ENCODE measurements at regions not wholly inside any gene's neighbourhood (a gene's known extent, or its start where the extent isn't known, plus 50 kb on each side); places are given as distances from the start of the nearest gene placed in this dataset.

DNA sequence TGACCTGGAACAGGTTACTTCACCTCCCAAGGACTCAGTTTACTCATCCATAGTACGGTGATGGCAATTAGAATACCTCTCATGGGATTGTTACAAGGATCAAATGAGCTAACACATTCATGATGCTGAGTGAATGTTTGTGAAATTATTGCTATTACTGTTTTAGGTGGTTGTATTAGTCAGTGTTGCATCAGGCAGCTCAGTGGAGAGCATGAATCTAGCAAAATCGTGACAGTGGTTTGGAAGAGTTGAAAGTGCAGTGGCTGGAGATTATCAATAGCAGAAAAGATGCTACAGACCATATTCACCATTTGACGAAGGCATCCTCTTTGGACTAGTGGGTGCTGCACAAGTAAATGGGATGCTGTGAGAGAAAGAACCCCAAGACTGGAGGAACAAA lies 50.4 kb upstream of the CTNNBL1 start:
- DNase-seq (ENCODE audit: low read depth in 2 of 2): no peak

DNA sequence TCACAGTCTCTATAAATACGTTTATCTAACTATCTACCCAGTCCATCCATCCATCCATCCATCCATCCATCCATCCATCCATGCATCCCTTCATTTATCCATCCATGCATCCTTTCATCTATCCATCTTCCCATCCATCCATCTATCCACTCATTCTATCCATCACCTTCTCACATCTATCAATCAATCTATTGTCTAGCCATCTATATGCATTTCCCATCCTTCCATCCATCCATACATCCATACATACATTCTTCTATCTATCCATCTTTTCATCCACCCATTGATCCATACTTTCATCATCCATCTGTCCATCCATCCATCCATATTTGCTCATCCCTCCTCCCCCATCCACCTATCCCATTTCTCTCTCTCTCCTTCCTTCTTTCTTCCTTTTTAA lies 51.6 kb upstream of the CTNNBL1 start:
- DNase-seq (ENCODE audit: low read depth in 2 of 2): no peak

DNA sequence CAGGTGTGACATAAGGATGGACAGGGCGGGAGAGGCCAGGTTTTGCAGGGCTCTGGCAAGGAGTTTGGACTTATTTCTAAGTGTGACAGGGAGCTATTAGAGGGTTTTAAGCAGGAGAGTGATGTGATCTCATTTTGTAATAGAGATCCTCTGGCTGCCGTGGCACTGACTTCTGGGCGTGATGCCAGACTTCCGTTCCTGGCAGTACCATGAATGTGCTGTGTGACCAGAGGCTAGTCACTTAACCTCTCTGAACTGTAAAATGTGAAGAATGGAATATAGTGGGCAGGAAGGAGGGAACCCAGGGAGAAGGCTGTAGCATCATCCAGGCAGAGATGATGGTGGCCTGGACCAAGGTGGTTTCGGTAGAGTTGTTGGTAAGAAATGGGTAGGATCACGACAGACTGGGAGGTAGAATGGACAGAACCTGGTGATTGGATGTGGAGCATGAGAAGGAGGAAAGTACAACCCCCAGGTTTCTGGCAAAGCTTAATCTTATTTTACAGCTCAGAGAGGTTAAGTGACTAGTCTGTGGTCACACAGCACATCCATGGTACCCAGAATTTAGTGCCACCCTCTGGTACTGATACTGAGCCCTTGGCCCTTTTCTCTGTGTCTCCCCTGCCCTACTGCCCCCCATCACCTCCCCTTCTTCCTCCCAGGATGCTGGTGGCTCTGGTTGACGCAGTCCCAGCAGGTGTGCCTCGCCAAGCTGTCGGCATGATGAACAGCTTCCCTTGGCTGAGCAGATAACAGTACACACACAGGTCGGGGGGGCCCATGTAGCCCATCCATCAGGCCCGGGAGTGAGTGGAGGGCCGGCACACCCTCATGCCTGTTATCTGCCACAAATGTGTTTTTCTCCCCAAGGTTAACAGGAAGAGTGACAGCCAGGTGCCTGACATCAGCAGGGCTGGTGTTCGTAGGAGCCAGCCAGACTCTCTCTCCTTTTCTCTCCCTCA lies 52.9 kb upstream of the CTNNBL1 start:
- no peak for DNase-seq (ENCODE audit: low read depth in 2 of 2)

DNA sequence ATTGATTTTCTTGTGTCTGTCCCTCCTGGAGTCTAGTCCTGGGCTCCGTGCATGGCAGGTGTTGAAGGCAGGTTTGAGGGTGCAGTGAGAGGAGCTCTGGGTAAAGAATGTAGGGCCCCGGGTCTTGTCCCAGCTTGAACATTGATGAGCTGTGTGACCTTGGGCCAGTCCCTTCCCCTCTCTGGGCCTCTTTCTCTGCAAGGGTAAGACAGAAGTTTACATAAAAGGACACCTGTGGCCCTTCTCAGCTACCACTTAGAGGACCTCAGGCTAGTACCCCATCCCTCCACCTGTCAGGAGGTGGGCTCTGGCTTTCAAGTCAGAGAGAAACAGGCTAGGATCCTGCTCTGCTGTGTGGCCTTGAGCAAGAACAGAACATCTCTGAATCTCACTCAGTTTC lies 55.3 kb upstream of the CTNNBL1 start:
- no peak for DNase-seq (ENCODE audit: low read depth in 2 of 2)

DNA sequence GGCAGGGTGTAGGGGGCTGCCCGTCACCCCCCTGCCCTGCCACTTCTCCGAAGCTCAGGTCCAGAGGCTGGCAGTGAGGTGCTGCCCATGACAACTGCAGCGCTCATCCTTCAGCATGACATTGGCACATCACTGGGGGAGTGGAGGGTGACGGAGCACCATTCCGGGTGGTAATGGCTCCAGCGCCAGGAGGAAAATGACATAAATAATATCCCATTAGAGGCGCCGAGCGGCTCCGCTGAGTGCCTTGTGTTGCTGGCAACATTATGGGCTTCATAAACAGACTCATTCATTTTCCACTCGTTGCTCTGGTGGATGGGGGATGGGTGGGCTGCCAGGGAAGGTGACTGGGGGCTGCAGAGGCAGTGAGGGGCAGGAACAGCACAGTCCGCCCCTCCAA lies 56.9 kb upstream of the CTNNBL1 start:
- DNase-seq (ENCODE audit: low read depth in 2 of 2): no peak

DNA sequence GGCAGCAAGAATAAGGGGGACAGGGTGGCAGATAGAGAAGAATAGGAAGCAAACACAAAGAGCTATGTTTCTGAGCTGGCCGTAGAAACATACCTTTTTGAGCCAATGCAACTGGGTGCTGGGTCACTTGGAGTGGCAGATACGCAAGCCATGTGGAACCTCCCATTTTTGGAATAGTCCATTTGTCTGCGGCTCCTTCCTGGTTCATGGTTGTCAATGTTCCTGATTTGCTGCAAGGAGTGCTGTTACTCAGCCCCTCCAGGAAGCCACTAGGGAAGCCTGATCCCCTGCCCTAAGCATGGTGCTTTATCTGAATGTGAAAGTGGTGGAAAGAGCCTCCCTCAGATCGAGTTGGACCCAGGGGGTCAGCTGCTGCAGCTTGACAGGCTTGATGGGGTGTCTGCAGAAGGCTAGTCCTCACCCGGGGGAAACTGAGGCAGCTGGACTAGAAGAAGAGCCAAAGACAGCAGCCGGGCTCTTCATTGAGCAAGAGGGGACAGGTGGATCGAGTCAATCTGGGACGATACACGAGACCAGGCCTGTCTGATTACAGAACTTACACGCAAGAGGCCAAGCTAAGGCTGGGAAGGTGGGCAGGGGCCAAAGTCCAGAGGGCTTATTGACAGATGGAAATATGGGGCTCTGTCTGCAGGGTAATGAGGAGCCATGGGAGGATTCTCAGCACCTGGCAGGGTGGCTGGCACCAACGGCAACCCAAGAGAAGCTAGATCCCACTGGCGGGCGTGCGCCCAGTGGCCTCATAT lies 57.4 kb upstream of the CTNNBL1 start:
- no peak for DNase-seq (ENCODE audit: low read depth in 2 of 2)

DNA sequence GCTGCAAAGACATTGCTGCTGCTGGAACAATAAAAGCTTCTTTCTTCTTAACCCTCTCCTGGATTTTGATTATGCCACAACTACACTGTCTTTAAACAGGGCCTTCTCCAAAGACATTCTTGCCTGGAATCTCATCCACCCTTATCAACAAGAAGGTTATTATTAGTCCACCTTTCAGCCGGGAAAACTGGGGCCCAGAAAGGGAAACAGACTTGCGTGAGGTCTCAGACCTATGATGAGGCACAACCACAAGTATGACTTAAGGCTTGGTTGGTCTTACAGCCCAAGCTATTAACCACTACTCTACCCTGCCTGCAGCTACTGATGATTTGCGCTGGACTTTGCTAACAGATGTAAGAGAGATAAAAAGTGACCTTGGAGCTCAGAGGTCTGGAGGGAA lies 62.8 kb upstream of the CTNNBL1 start:
- no peak for DNase-seq (ENCODE audit: low read depth in 2 of 2)

DNA sequence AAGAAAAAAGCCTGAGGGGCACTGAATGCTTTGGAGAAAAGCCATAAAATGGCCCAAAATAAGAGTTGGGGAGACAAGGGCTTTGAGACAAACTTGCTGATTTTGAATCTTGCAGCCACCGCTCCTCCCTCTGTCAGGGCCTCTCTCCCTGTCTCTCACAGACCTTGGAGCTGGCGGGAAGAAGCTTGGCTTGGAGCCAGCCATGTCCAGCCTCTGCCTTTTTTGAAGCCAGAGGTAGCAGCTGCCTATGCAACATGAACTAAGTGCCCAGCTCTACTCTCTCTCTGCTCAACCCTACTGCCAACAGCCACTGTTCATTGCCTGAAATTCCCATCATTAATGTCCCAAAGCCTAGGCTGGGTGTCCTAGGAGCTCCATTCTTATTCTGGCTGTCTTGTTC lies 63.7 kb upstream of the CTNNBL1 start:
- DNase-seq (ENCODE audit: low read depth in 2 of 2): no peak

DNA sequence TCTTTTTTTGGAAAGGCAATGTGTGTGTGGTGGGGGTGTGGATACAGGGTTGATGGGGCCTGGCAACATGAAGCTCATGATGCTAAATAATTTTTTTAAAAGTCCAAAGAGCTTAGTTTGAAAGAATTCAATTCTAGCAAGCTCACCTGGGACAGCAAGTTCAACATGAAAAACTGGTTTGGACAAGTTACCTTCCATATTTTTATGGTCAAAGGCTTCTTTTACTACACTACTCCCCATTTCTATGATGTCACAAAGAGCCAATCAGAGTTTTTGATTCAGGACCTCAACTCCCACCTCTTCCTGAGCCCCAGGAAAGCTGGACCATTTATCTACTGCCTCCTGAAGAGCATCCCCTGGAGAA lies 66.1 kb upstream of the CTNNBL1 start:
- no peak for DNase-seq (ENCODE audit: low read depth in 2 of 2)

DNA sequence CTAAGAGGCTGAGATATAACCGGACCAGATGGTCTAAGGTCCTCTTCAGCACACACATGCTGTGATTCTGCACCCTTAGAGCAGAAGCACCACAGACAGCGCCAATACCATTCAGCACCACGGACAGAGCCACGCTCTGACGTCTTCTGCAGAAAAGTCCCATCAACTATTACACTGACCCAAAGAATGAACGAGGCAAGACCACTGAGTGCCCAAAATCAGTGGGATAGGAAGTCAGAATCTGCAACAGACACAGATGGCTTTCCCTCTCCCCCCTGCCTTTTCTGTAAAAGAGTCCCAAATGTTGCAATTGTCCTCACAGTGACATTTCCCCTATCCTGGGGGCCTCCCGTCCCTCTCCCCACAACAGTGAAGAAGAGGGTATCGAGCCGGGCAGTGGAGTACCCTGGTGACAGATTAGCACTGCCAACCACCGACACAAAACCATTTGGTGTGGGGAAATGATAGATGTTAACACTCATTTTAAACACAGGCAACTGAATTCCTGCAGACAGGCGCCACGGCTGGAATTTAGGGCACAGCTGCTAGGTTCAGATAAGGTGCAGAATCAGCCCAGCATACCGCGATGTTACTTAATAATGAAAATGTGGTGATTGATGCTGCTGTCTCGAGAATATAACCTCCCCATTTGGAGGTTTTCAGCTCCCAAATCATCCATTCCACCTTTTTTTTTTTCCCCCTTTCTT lies 66.6 kb upstream of the CTNNBL1 start:
- DNase-seq (ENCODE audit: low read depth in 2 of 2): peak; percentile 18 to 19

DNA sequence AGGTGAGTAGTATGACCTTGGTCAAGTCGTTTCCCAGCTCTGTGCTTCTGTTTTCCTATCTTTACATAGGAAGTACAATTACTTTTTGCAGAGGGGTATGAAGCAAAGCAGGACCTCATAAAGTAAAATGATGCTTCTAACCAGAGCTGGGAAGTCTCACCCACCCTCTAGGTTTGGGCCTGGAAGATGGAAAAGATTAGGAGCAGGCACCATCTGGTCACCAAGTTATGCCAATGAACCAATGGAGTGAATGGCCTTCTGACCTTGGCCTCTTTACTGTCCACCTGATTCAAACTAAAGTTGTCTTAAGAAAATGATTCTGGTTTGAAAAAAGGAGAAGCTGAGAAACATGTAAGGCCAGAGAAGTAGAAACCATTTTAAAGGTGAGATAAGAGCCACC lies 68.9 kb upstream of the CTNNBL1 start:
- no peak for DNase-seq (ENCODE audit: low read depth in 2 of 2)

DNA sequence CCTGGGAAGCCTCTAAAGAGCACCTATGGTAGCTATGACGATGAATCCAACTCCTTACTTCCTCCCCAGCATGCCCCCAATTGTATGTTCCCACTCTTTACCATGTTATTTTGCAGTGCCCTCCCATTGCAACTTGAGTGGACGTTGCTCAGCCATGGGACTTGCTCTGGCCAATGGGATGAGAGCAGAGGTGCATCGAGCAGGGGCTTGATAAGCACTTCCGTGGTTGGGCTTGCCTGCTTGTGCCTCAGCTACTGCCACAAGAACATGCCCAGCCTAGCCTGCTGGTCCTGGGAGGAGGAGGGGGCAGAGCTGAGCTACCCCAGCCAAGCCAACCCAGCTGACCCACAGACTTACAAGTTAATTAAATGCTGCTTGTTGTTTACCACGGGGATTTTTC lies 71.1 kb upstream of the CTNNBL1 start:
- DNase-seq (ENCODE audit: low read depth in 2 of 2): no peak

DNA sequence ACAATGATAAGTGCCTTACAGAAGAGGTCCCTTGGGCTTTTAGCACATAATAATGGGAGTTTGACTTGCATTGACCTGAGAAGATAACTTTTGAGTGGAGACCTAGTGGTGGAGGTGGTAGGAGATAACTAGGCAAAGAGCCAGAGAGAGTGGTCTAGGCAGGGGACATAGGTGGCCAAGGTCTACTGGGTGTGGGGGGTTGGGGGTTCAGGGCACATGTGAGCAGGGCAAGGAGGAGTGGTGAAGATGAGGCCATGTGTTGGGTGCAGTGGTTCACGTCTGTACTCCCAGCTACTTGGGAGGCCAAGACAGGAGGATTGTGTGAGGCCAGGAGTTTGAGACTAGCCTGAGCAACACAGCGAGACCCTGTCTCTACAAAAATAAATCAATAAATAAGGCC lies 74.3 kb upstream of the CTNNBL1 start:
- DNase-seq (ENCODE audit: low read depth in 2 of 2): no peak

DNA sequence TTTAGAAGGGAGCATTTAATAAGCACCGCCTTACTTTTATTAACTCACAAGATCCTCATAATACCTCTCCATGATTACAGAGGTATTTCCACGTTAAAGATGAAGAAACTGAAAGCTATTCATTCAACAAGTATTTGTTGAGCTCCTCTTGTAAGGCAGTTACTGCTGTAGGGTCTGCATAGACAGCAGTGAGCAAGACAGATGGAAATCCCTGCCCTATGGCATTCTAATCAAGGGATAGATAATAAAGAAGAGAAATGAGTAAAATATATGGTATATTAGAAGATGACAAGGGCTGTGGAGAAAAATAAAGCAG lies 77.8 kb upstream of the CTNNBL1 start:
- no peak for DNase-seq (ENCODE audit: low read depth in 2 of 2)

DNA sequence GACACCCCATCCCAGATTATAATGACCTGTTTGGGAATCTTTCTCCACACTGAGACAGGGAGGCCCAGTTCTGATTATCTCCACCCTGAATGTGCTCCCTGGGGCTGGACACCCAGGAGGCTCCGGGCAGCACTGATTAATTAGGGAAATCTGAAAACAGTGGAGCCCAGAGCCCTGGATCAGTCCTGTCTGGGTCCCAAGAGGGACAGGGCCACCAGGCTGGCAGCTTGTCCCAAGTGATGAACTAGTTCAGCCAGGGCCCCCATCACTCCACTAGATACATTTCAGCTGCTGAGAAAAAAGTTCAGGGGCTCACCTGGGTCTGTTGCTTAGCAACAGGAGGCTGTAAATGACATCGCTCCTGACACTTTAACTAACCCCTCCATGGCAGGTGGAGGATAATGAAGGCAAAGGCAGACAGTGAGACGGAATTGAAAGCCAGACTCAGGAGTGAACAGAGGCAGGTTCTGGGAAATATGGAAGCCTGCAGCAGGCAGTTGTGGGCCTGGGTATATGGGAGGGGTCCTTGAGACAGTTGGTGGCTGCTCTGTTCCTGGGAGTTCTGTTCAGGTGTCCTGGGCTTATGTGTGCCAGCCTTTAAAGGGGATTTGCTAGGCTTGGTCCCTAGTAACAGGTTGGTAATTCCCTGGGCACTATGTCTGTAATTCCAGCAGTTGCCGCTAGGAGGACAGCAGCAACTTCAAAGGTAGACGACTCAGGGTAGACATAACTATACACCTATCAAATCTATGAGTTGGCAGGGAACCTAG lies 78.3 kb upstream of the CTNNBL1 start:
- no peak for DNase-seq (ENCODE audit: low read depth in 2 of 2)

DNA sequence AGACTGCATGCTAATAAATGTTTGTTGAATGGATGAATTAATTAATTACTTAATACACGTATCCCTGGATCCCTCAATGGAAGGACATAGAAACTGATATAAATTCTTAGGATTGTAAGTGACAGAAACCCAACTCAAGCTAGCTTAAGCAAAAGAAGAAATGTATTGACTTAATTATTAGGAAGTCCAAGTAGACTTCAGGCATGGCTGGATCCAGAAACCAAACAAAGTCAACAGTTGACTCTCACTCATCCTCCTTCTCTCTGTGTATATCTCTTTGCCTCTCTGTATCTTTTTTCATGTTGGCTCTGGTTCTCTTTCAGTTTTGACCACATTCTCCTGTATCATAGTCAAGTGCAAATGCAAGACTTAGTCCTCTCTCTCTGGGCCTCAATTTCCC lies 82.0 kb upstream of the CTNNBL1 start:
- no peak for DNase-seq (ENCODE audit: low read depth in 2 of 2)

DNA sequence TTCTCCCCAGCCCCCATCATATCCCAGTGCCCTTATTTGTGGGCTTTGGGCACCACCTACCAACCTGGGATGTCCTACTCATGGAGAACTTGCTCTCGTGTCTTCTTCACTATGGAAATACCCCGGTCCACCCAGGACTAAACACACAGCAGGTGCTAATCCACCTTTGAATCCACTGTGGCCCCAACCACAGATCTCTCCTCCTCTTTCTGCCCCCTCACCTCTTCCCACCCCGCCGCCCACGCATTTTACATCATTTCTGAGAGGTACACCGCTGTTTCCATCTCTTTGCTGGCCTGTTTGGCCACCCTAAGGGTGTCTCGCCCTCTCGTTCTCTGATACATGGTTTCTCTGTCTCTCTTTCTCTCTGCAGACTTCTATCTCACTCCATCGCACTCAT lies 82.5 kb upstream of the CTNNBL1 start:
- no peak for DNase-seq (ENCODE audit: low read depth in 2 of 2)

DNA sequence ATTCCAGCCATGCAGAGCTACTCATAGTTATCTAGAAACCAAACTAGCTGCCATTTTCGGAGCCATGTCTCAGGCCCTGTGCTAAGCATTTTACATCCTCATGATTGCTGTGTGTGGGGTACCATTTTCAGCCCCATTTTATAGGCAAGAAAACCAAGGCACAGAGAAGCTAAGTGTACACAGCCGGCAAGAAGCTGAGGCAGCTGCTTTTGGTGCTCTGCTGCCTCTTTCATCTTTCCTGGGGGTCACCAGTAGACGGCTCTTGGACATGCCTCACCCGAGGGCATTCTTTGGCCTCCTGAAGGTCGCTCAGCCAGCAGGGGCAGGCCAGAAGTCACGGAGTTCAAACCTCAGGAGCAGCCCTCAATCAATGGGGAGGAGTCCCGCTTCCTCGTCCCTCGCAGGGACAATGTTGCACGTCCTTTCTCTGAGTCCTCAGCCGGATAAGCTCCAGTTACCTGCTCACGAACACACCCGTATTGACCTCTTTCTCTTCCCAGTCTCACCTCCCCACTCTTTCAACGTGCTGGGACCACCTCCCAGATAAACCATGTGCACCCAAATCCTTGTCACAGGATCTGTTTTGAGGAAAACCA lies 82.6 kb upstream of the BLCAP start:
- no peak for DNase-seq (ENCODE audit: low read depth in 2 of 2)

DNA sequence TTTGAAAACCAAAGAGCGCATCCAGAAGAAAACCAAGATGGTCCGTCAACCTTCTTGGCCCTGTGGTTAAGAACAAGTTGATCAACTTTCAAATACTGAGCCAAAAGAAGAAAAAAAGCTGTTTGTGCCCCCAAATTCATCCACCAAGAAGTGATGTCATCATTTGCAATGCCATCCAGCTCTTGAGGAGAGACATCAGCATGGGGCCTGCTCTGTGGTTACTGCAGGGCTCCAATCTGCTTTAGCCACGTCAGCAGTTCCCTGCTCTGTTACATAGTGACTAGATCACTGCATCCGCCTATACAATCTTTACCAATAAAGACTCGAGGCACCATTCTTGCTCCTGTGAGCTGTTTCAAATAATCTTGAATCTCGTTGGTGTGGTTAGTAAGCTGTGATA lies 75.0 kb upstream of the BLCAP start:
- DNase-seq (ENCODE audit: low read depth in 2 of 2): no peak

DNA sequence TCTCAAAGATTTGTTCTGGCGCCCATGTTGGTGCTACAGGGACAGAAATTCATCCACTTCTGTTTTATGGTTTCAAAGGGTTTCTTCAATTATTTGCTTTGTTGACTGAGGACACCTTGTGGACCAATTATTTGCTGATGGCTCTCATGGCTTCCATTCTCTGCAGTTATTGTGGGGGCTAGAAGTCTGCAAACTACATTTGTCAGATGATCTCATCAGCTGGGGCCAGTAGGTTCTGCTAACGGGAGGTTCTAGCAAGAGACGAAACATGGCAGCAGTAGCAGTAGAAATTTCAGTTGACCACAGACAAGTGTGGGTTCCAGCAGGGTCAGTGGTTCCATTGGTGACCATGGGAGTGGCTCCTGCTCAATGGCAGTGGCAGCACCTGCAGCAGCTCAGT lies 72.8 kb upstream of the BLCAP start:
- no peak for DNase-seq (ENCODE audit: low read depth in 2 of 2)

DNA sequence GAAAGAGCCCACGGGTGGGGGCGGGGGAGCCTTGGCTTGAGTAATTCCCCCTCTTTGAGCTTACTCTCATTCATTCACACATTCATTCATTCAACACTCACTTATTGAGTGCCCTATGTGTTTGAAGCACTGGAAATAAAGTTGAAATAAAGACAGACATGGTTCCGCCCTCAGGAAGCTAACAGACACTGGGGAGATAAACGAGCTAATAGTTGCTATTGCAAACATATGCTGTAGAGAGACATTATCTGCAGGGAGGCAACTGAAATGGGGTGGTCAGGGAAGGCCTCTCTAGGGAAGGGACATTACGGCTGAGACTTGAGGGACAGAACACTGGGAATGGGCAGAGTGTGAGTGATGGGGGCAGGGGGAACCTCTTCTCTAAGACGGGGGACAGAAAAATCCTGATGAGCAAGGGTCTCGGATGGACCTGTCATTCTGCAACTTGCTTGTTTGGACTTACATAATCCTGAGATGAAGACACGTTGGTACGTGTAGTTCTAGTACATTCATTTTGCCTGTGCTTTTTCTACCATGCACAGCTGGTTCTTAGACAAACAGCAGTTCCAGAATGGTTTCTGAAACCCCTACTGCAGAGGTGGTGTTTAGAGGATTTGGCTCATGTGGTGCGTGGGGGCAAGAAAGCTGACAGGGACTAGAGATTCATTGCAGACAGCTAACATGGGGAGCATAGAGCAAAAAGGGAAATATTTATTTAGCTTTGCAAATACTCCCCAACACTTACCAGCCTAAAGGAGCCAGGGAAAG lies 71.1 kb upstream of the BLCAP start:
- no peak for DNase-seq (ENCODE audit: low read depth in 2 of 2)

Data from fibroblast of skin of left quadriceps (primary cell).